ENCODE measurements at regions not wholly inside any gene's neighbourhood (a gene's known extent, or its start where the extent isn't known, plus 50 kb on each side); places are given as distances from the start of the nearest gene placed in this dataset.

GRCh38 chr2:21279525-21279924, 155.8 kb downstream of the TDRD15 start:
- TF ChIP-seq ATF7 (IDR thresholded peaks at IDR 0.05) (no peak), ATF7 (CRISPR knock-in tag; IDR thresholded peaks at IDR 0.05) (no peak), TBL1XR1 (IDR thresholded peaks at IDR 0.05; ENCODE audit: borderline replicate concordance, low read length, partially characterized antibody) (no peak), KDM5A (IDR thresholded peaks at IDR 0.05; ENCODE audit: borderline replicate concordance, low read length) (no peak), ETV5 (CRISPR knock-in tag; IDR thresholded peaks at IDR 0.05; ENCODE audit: borderline replicate concordance) (no peak), CTCF (CRISPR knock-in tag; IDR thresholded peaks at IDR 0.05) (no peak), POLR2AphosphoS5 (IDR thresholded peaks at IDR 0.05; ENCODE audit: low read depth, low read length) (no peak), HDAC6 (IDR thresholded peaks at IDR 0.05; ENCODE audit: low read depth, low read length) (no peak), MLLT10 (CRISPR knock-in tag; IDR thresholded peaks at IDR 0.05) (no peak), POLR2G (IDR thresholded peaks at IDR 0.05; ENCODE audit: low read depth, low read length) (no peak), SRSF9 (IDR thresholded peaks at IDR 0.05; ENCODE audit: borderline replicate concordance, insufficient read depth, low read depth, low read length, poor library complexity, severe bottlenecking) (no peak), ZNF17 (CRISPR knock-in tag; IDR thresholded peaks at IDR 0.05) (no peak), POLR2A (IDR thresholded peaks at IDR 0.05; ENCODE audit: insufficient read depth in 1 of 2, low read depth in 2 of 2, low read length in 2 of 2) (no peak)

All from HepG2 (cell line).